Esophagus (tissue), 2 donors: ENCODE measurements at regions not wholly inside any gene's neighbourhood (a gene's known extent, or its start where the extent isn't known, plus 50 kb on each side); places are given as distances from the start of the nearest gene placed in this dataset.
"Not testable (repeated sequence)": the region's sequence is repeated elsewhere in the genome, so short reads cannot be mapped to it uniquely, and the experiment has no call there.

Experiments
- H3K27ac ChIP-seq, 2 donors: one replicate each; pipeline ENCODE4 v1.5.1; 2013; ENCODE audit warnings: low read depth in 2 of 2, mild to moderate bottlenecking in 2 of 2, inconsistent platforms in 1 of 2, low read length in 1 of 2, moderate library complexity in 1 of 2
- H3K27me3 ChIP-seq, 2 donors: one replicate each; pipeline ENCODE4 v1.6.1; 2013; ENCODE audit warnings: low read length in 2 of 2, control low read depth in 1 of 2, mild to moderate bottlenecking in 1 of 2; ENCODE audit not compliant: insufficient read depth in 2 of 2, control insufficient read depth in 1 of 2
- H3K36me3 ChIP-seq, 2 donors: one replicate each; pipeline ENCODE4 v1.6.1; 2013; ENCODE audit warnings: low read length in 1 of 2; ENCODE audit not compliant: control insufficient read depth in 2 of 2, insufficient read depth in 2 of 2
- H3K4me1 ChIP-seq, 2 donors: one replicate each; pipeline ENCODE4 v1.6.1; 2013; ENCODE audit warnings: low read length in 1 of 2; ENCODE audit not compliant: control insufficient read depth in 2 of 2, insufficient read depth in 2 of 2
- H3K4me3 ChIP-seq, 2 donors: one replicate each; pipeline ENCODE4 v1.5.1; 2013; ENCODE audit warnings: low read length in 2 of 2, mild to moderate bottlenecking in 2 of 2, low read depth in 1 of 2, moderate library complexity in 1 of 2
- H3K9me3 ChIP-seq, 2 donors: one replicate each; pipeline ENCODE4 v1.6.1; 2013; ENCODE audit warnings: mild to moderate bottlenecking in 2 of 2, low read depth in 1 of 2, low read length in 1 of 2, moderate library complexity in 1 of 2; ENCODE audit not compliant: control insufficient read depth in 2 of 2, insufficient read depth in 1 of 2
- WGBS, 2 donors: extraction: QIAGEN DNeasy Blood & Tissue Kit; methylation state at CpG; one replicate each; pipeline ENCODE4 v1.1.7; 2013; 5-methylcytosine and 5-hydroxymethylcytosine counted together
- donor health status: healthy with polysubstance abuse.
- donor health status: Bipolar disorder and iron deficiency.

DNA sequence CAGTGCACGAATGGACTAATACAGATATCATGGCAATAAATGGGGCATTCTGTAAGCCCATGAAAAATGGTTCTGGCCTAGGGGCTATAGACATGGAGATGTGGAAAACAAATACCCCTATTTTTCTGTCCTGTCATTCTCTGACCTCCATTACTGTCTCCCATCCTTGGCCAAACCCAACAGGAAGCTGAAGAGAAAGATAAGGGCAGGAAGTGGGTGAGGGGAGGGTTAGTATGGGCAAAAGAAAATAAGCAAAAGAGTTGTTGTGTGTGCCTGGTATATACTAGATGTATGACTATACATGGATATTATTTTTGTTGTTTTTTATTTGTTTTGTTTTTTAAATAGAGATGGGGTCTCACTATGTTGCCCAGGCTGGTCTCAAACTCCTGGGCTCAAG, 339.3 kb downstream of the PCNX1 start:
- Histone ChIP-seq H3K4me3 (no peak overlapping the region), H3K4me1 (no peaks in the 10 kb centered on the region), H3K27ac (no peak overlapping the region), H3K27me3 (no peaks in the 10 kb centered on the region), H3K9me3 (peaks cover 0 to 2% of the 10 kb centered on the region in 2 donors), H3K36me3 (no peaks in the 10 kb centered on the region)
- 68 to 82% methylated on average over 1 of the region's 1 CpG for WGBS, 2 donors

DNA sequence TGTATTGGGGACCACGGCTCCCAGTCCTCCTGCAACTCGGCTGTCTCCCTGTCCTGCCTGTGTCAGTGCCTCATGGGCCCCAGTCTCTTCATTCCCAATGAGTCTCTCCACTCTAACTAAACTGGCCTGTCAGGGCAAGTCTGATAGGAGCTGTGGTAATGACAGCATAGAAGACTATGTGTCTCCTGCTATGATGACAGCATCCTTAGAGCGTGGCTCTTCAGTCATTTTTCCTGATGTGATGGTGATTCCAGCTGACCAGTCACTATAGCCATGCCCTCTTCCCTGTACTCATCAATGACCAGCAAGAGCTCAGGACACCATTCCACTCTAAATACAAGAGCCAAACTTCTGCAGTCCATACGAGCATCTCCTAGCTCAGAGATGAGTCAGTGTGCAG, 339.8 kb downstream of the PCNX1 start:
- no peak overlapping the region for H3K4me3 ChIP-seq
- WGBS, 2 donors, result 74% methylated on average over 4 of the region's 4 CpGs
- peaks cover 0 to 2% of the 10 kb centered on the region in 2 donors for H3K9me3 ChIP-seq
- H3K27ac ChIP-seq, result no peak overlapping the region
- no peaks in the 10 kb centered on the region for H3K36me3 ChIP-seq
- H3K4me1 ChIP-seq, result no peaks in the 10 kb centered on the region
- no peaks in the 10 kb centered on the region for H3K27me3 ChIP-seq

DNA sequence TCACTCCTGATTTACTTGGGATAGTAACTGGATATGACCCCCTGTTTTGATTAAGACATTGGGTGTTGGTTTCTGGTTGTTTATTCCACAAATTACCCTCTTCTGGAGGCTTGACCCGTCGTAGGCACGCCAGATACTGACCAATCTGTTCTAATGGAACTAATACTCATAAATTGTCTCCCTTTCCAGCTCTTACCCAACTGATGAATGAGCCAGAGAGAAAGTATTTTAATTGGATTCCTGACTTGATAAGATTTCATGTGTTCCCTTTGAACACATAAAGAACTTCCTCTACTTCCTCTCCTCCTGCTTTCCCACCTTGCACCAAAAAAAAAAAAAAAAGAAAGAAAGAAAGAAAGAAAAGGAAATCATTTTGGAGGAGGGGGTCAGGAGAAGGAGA, 340.9 kb downstream of the PCNX1 start:
- no peak overlapping the region for H3K4me3 ChIP-seq
- WGBS, 2 donors, result 77 to 96% methylated on average over 3 of the region's 3 CpGs
- H3K9me3 ChIP-seq, result peaks cover 0 to 2% of the 10 kb centered on the region in 2 donors
- H3K27me3 ChIP-seq, result no peaks in the 10 kb centered on the region
- H3K27ac ChIP-seq, result no peak overlapping the region
- no peaks in the 10 kb centered on the region for H3K36me3 ChIP-seq
- H3K4me1 ChIP-seq, result no peaks in the 10 kb centered on the region

DNA sequence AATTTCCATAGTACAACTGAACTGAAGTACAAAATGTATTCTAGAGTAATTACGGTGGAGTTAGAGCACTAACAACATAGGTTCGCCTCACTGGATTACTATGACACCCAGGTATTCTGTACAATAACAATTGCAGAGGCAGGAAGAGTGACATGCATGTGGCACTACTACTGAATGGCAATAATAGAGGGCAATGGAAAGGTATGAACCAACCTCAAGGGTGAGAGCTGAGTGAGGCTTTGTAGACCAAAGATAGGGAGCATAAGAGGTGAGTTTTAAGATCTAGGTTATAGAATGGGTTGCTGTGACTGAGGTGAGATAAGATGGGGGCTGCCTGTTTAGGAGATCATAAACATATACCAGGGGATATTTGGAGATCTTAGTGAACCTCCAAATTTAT, 343.1 kb downstream of the PCNX1 start:
- no peak overlapping the region for H3K27ac ChIP-seq
- H3K36me3 ChIP-seq, result no peaks in the 10 kb centered on the region
- no peaks in the 10 kb centered on the region for H3K27me3 ChIP-seq
- H3K4me3 ChIP-seq, result no peak overlapping the region
- H3K9me3 ChIP-seq, result peaks cover 2 to 3% of the 10 kb centered on the region in 2 donors
- WGBS, 2 donors, result 82 to 93% methylated on average over 2 of the region's 2 CpGs
- no peaks in the 10 kb centered on the region for H3K4me1 ChIP-seq

DNA sequence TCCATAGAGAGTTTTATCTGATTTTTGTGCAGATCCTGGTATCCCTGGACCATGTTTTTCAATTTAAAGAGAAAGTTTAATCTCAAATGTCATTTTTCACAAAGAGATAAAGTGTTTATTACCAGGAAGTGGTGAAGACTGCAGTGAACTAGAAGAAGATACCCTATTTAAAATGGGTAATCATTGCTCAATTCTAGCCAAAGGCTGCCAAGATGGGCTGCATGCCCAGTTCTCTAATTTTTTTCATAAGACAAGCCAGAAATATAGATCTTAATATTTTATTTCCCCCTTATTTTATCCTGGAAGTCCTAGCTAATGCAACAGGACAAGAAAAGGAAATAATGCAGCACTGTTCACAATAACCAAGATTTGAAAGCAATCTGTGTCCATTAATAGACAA, 343.5 kb downstream of the PCNX1 start:
- Histone ChIP-seq H3K36me3 (no peaks in the 10 kb centered on the region), H3K4me1 (no peaks in the 10 kb centered on the region)

DNA sequence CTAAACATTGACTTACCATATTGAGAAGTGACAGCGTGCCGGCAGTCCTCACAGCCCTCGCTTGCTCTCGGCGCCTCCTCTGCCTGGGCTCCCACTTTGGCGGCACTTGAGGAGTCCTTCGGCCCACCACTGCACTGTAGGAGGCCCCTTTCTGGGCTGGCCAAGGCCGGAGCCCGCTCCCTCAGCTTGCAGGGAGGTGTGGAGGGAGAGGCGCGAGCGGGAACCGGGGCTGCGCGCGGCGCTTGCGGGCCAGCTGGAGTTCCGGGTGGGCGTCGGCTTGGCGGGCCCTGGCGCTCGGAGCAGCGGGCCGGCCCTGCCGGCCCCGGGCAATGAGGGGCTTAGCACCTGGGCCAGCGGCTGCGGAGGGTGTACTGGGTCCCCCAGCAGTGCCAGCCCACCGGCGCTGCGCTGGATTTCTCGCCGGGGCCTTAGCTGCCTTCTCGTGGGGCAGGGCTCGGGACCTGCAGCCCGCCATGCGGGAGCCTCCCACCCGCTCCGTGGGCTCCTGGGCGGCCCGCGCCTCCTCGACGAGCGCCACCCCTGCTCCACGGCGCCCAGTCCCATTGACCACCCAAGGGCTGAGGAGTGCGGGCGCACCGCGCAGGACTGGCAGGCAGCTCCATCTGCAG, 346.9 kb downstream of the PCNX1 start:
- peak overlapping the region in 1 of 2 donors; percentile 4 for H3K4me3 ChIP-seq
- not testable (repeated sequence) for H3K4me1 ChIP-seq, H3K9me3 ChIP-seq, H3K36me3 ChIP-seq, H3K27ac ChIP-seq, H3K27me3 ChIP-seq
- WGBS, 2 donors, result 78 to 82% methylated on average over 43 to 53 of the region's 53 CpGs

More for the DNA sequence above, 343.5 kb downstream of the PCNX1 start:
- Histone ChIP-seq H3K27ac (no peak overlapping the region), H3K27me3 (no peaks in the 10 kb centered on the region), H3K4me3 (no peak overlapping the region), H3K9me3 (peaks cover 2 to 3% of the 10 kb centered on the region in 2 donors)

DNA sequence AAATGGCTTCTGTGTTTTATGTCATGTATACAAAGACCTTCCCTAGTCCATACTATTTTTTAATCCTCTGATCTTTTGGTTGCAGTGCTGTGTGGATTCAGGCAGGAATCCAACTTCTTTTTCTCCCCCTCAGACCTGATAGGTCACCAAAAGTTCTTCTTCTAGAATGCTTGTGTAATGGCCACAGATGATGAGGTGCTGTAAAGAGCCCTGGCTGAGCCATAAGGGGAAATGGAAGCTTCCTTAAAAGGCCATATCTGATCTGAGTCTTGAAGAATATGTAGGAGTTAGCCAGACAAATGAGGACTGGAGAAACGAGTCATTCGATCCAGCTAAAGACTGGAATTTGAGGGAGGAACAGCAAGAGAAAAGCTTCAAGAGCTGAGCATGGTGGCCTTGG, 353.9 kb downstream of the PCNX1 start:
- no peaks in the 10 kb centered on the region for H3K27me3 ChIP-seq
- no peaks in the 10 kb centered on the region for H3K4me1 ChIP-seq
- 63 to 77% methylated on average over 2 of the region's 2 CpGs for WGBS, 2 donors
- H3K27ac ChIP-seq, result no peak overlapping the region
- H3K4me3 ChIP-seq, result no peak overlapping the region
- peaks cover 0 to 3% of the 10 kb centered on the region in 2 donors for H3K9me3 ChIP-seq
- H3K36me3 ChIP-seq, result no peaks in the 10 kb centered on the region

DNA sequence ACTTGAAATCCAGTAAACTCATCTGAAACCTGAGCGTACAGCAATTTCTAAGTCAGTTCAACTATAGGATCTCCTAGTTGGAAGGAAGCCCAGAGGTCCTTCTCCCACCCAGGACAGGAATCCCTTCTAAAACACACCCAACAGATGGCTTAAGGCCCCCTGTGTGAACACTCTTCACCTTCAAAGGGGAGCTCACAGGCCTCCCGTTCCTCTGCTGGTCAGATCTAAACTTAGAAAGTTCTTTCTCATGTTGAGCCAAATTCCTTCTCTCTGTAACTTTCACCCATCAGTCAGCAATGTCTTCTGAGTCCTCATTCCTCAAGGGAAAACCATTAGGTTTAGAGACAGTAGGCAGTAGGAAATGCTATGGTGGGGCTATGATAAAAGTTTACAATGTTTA, 355.2 kb downstream of the PCNX1 start:
- 84 to 85% methylated on average over 2 of the region's 2 CpGs for WGBS, 2 donors
- Histone ChIP-seq H3K36me3 (no peaks in the 10 kb centered on the region), H3K27ac (no peak overlapping the region), H3K27me3 (no peaks in the 10 kb centered on the region), H3K4me1 (no peaks in the 10 kb centered on the region), H3K4me3 (no peak overlapping the region), H3K9me3 (peaks cover 0 to 3% of the 10 kb centered on the region in 2 donors)

DNA sequence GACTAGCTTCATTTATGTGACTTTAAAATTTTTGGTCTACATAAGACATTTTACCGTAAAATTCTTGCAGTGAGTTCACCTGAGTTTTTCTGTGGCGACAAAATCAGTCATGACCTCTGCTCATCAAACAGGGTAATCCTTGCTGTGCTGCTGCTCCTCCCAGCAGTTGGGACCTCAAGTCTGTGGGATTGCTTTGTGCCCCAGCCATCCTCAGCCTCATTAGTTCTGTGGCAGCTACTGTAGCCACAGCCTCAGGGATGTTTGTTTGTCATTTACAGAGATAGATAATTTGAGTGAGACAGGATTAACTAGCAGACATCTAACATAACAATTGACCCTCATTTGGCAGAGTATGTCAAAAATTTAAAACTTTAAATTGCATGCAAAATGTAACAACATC, 357.0 kb downstream of the PCNX1 start:
- 76 to 84% methylated on average over 2 of the region's 2 CpGs for WGBS, 2 donors
- no peaks in the 10 kb centered on the region for H3K4me1 ChIP-seq

DNA sequence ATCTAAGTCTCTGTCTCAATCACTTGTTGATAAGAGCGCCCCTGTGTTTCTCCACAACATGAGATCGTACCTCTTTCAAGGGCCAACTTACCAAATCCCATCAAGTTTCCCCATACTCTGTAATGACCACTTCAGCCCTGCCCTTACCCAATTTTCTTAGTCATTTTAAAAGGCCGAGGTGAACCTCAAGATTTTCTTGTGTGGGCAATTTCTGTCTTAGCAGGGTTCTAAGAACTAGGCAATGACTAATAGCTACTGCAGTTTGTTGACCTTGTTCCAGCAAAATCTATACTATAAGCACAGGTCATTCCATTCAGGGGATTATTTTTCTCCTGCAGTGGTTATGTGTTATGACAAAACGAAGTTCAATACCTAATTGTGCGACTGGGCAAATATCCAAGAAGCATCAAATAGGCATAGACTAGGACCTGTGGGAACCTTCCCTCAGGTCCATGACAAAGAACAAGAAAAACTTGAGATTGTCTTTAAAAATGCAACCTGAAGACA, 359.8 kb downstream of the PCNX1 start:
- no peak overlapping the region for H3K27ac ChIP-seq
- WGBS, 2 donors, result 55% methylated on average over 5 of the region's 5 CpGs
- H3K4me1 ChIP-seq, result no peaks in the 10 kb centered on the region
- no peaks in the 10 kb centered on the region for H3K27me3 ChIP-seq
- no peaks in the 10 kb centered on the region for H3K36me3 ChIP-seq
- no peak overlapping the region for H3K4me3 ChIP-seq
- H3K9me3 ChIP-seq, result no peaks in the 10 kb centered on the region

More for the DNA sequence above, 357.0 kb downstream of the PCNX1 start:
- H3K27me3 ChIP-seq, result no peaks in the 10 kb centered on the region
- H3K27ac ChIP-seq, result no peak overlapping the region
- H3K4me3 ChIP-seq, result no peak overlapping the region
- no peaks in the 10 kb centered on the region for H3K9me3 ChIP-seq
- no peaks in the 10 kb centered on the region for H3K36me3 ChIP-seq
